ENCODE measurements at regions not wholly inside any gene's neighbourhood (a gene's known extent, or its start where the extent isn't known, plus 50 kb on each side); places are given as distances from the start of the nearest gene placed in this dataset.

GRCh38 chr17:34765291-34765690 is 185.9 kb downstream of the TMEM132E start:
- peak in 1 of 3 donors; percentile 8 for DNase-seq

DNA sequence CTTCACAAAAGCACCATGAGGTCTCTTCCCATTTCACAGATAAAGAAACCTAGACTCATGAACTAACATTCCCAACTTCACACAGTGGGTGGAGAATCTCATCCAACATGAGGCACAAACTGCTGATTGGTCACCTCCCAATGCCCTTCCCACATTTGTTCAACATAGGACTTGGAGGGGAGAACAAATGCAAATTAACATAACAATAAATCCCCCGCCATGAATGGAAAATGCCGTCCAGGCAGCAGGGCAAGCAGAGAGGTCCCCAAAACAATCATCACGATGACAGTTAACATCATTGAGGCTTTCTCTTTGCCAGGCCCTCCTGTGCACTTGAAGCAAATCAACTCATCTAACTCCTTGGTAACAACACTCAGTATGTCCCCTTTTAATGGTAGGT is 185.3 kb downstream of the TMEM132E start:
- no peaks in the 10 kb centered on the region for H3K9me3 ChIP-seq
- no peak overlapping the region for H3K27ac ChIP-seq
- no peak overlapping the region for H3K4me3 ChIP-seq
- DNase-seq (no peak), ATAC-seq (no peak)
- 34% methylated on average over 2 of the region's 3 CpGs for WGBS (ENCODE audit: insufficient coverage, low coverage, low lambda C conversion rate, missing lambda C conversion rate)
- no peaks in the 10 kb centered on the region for H3K36me3 ChIP-seq
- H3K27me3 ChIP-seq: no peaks in the 10 kb centered on the region
- TF ChIP-seq POLR2A (IDR thresholded peaks at IDR 0.05) (no peak), CTCF (IDR thresholded peaks at IDR 0.05) (no peak)
- intact Hi-C loops (cut with DNase I): no loop called here
- H3K4me1 ChIP-seq: no peaks in the 10 kb centered on the region

More at GRCh38 chr17:34765291-34765690, 185.9 kb downstream of the TMEM132E start:
- TF ChIP-seq POLR2A (IDR thresholded peaks at IDR 0.05) (no peak), CTCF (IDR thresholded peaks at IDR 0.05) (no peak)
- Histone ChIP-seq H3K4me1 (no peaks in the 10 kb centered on the region), H3K36me3 (no peaks in the 10 kb centered on the region), H3K27me3 (no peaks in the 10 kb centered on the region), H3K27ac (no peak overlapping the region), H3K4me3 (no peak overlapping the region), H3K9me3 (no peaks in the 10 kb centered on the region)
- no peak for ATAC-seq
- 78% methylated on average over 4 of the region's 5 CpGs for WGBS (ENCODE audit: insufficient coverage, low coverage, low lambda C conversion rate, missing lambda C conversion rate)
- intact Hi-C loops (cut with DNase I): no loop called here

DNA sequence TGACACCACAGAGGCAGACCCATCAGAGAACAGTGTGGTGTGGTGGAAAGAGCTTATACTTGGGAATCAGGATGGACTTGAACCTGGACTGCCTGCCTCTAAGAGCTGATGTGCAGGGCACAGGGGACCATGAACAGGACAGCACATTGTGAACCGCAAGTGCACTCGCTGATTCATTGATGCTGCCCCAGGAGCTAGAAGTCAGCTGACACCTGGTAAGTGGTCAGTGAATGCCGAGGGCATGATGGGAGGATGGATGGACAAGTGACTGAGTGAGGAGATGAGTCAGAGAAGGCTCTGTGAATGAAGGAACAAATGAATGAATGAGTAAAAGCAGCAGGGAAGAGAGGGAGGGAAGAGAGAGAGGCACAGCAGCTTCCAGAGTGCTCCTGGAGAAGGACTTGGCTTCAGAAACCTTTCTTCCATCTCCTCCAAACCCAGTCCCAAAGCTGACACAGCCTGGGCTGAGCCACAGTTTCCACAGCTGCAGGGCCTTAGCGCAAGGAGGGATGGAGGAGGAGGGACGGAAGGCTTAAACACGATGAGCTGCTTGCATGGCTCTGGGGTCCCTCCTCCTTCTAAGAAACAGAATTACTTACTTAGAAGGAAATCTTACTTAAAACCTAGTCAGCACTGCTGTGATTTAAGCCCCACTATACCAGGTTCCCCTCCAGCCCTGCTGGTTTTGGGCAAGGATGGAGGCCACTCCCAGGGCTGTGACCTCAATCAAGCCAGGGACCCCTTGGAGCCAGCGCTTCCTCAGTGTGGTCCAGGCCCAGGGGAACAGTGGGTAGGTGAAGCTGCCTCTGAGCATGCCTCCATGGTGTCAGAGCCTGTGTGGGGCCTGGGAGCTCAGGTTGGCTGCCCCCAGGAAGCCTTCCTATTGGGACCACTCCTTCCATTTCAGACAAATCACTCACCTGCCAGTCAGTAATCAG is 184.6 kb downstream of the TMEM132E start:
- H3K27me3 ChIP-seq: no peaks in the 10 kb centered on the region
- H3K9me3 ChIP-seq: no peaks in the 10 kb centered on the region
- H3K4me3 ChIP-seq: no peak overlapping the region
- intact Hi-C loops (cut with DNase I): no loop called here
- no peak overlapping the region for H3K27ac ChIP-seq
- 50% methylated on average over 4 of the region's 7 CpGs for WGBS (ENCODE audit: insufficient coverage, low coverage, low lambda C conversion rate, missing lambda C conversion rate)
- no peaks in the 10 kb centered on the region for H3K4me1 ChIP-seq
- no peak for ATAC-seq
- H3K36me3 ChIP-seq: no peaks in the 10 kb centered on the region
- peak in 1 of 3 donors; percentile 18 for DNase-seq
- no peak for TF ChIP-seq POLR2A (IDR thresholded peaks at IDR 0.05)
- no peak for TF ChIP-seq CTCF (IDR thresholded peaks at IDR 0.05)

DNA sequence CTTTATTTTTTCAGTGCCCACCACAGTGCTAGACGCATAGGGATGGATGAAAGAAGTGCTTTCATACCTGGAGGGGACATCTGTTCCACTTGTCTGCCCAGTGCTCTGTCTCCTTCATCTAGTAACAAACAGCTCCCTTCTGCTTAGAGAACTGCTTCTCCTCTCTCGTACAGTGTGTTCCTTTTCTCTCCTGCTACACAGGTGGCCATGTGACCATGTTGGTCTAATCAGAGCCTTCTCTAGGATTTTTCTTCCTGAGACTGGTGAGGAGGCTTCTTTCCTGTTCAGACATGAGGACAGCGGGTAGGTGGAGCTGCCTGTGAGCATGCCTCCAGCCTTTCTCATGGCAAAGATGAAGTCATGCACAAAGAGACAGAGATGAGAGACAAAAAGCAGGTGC is 182.7 kb downstream of the TMEM132E start:
- DNase-seq: peak in 1 of 3 donors; percentile 9

More for the DNA sequence above, 182.7 kb downstream of the TMEM132E start:
- Histone ChIP-seq H3K36me3 (no peaks in the 10 kb centered on the region), H3K27ac (no peak overlapping the region), H3K4me3 (no peak overlapping the region), H3K4me1 (no peaks in the 10 kb centered on the region), H3K9me3 (no peaks in the 10 kb centered on the region), H3K27me3 (no peaks in the 10 kb centered on the region)
- TF ChIP-seq POLR2A (IDR thresholded peaks at IDR 0.05) (no peak), CTCF (IDR thresholded peaks at IDR 0.05) (no peak)
- ATAC-seq: no peak
- 45% methylated on average over 2 of the region's 3 CpGs for WGBS (ENCODE audit: insufficient coverage, low coverage, low lambda C conversion rate, missing lambda C conversion rate)
- intact Hi-C loops (cut with DNase I): no loop called here

All from right lobe of liver (tissue), 6 donors.